SK-N-SH treated with all-trans-retinoic acid at 6 μM for 48 hours (cell line): ENCODE measurements at regions not wholly inside any gene's neighbourhood (a gene's known extent, or its start where the extent isn't known, plus 50 kb on each side); places are given as distances from the start of the nearest gene placed in this dataset.

Experiments used
- BACH2 ChIP-seq: fragments of 250-450 bp; sonication (Bioruptor Pico); IDR thresholded peaks from 2 replicates; pipeline ENCODE4 v1.9.0; 2021; ENCODE audit warnings: mild to moderate bottlenecking, borderline replicate concordance
- PPARA ChIP-seq: fragments of 250-450 bp; sonication (Bioruptor Pico); IDR thresholded peaks from 2 replicates; pipeline ENCODE4 v1.5.0; 2020; ENCODE audit warnings: mild to moderate bottlenecking, borderline replicate concordance
- TCF4 ChIP-seq: fragments of 250-450 bp; sonication (Bioruptor Pico); IDR thresholded peaks from 2 replicates; pipeline ENCODE4 v1.8.0; 2021; ENCODE audit warnings: mild to moderate bottlenecking, moderate library complexity, borderline replicate concordance
- ZFP3 ChIP-seq: fragments of 250-450 bp; sonication (Bioruptor Pico); IDR thresholded peaks from 2 replicates; pipeline ENCODE4 v1.5.0; 2020; ENCODE audit warnings: mild to moderate bottlenecking, moderate library complexity
- ZFP30 ChIP-seq: fragments of 450-650 bp; formaldehyde crosslinking; IDR thresholded peaks from 2 replicates; pipeline ENCODE4 v1.5.0; 2022; ENCODE audit warnings: mild to moderate bottlenecking, moderate library complexity
- ZNF565 ChIP-seq: fragments of 450-650 bp; formaldehyde crosslinking; conservative IDR thresholded peaks from 2 replicates; pipeline ENCODE4 v1.5.0; 2020; ENCODE audit warnings: low read depth, mild to moderate bottlenecking, moderate library complexity
- ZNF70 ChIP-seq: fragments of 450-650 bp; formaldehyde crosslinking; IDR thresholded peaks from 2 replicates; pipeline ENCODE4 v1.5.0; 2020; ENCODE audit warnings: mild to moderate bottlenecking, moderate library complexity
- TF ChIP-seq, protein P1 (sequence below): fragments of 250-450 bp; sonication (Bioruptor Pico); IDR thresholded peaks from 2 replicates; pipeline ENCODE4 v1.8.0; 2021; ENCODE audit warnings: low read depth, mild to moderate bottlenecking, moderate library complexity, borderline replicate concordance
- TF ChIP-seq, protein P2 (sequence below): fragments of 250-450 bp; sonication (Bioruptor Pico); IDR thresholded peaks from 2 replicates; pipeline ENCODE4 v1.5.1; 2020; ENCODE audit warnings: low read depth, mild to moderate bottlenecking, moderate library complexity
- TF ChIP-seq, protein P3 (sequence below): fragments of 250-450 bp; sonication (Bioruptor Pico); IDR thresholded peaks from 2 replicates; pipeline ENCODE4 v1.5.1; 2021; ENCODE audit warnings: mild to moderate bottlenecking, moderate library complexity

DNA sequence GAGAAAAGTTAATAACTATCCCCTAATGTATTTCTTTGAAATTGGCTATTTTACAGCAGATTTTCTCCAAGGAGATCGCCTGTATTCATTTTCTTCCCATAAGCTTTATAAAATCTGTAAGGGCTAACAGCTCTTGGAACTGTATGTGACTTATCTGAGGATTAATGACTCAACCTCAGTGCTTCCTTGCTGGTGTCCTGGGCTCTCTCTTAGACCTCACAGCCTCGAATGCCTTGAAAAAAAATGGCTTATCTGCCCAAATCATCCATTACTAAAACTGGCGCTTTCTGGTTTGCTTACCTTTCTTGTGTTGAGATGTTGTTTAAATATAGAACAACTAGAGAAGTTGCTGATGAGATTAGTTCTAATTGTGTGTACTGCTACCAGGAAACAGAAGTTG is 713.6 kb downstream of the SLC4A3 start:
- TF ChIP-seq, protein P1, sequence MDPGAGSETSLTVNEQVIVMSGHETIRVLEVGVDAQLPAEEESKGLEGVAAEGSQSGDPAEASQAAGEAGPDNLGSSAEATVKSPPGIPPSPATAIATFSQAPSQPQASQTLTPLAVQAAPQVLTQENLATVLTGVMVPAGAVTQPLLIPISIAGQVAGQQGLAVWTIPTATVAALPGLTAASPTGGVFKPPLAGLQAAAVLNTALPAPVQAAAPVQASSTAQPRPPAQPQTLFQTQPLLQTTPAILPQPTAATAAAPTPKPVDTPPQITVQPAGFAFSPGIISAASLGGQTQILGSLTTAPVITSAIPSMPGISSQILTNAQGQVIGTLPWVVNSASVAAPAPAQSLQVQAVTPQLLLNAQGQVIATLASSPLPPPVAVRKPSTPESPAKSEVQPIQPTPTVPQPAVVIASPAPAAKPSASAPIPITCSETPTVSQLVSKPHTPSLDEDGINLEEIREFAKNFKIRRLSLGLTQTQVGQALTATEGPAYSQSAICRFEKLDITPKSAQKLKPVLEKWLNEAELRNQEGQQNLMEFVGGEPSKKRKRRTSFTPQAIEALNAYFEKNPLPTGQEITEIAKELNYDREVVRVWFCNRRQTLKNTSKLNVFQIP (CRISPR knock-in tag), result no peak
- no peak for TF ChIP-seq PPARA (CRISPR knock-in tag)
- TF ChIP-seq ZFP30 (CRISPR knock-in tag), result no peak
- no peak for TF ChIP-seq ZFP3 (CRISPR knock-in tag)
- no peak for TF ChIP-seq TCF4 (CRISPR knock-in tag)
- TF ChIP-seq, protein P2, sequence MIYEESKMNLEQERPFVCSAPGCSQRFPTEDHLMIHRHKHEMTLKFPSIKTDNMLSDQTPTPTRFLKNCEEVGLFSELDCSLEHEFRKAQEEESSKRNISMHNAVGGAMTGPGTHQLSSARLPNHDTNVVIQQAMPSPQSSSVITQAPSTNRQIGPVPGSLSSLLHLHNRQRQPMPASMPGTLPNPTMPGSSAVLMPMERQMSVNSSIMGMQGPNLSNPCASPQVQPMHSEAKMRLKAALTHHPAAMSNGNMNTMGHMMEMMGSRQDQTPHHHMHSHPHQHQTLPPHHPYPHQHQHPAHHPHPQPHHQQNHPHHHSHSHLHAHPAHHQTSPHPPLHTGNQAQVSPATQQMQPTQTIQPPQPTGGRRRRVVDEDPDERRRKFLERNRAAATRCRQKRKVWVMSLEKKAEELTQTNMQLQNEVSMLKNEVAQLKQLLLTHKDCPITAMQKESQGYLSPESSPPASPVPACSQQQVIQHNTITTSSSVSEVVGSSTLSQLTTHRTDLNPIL (CRISPR knock-in tag), result no peak
- TF ChIP-seq BACH2 (CRISPR knock-in tag), result no peak
- no peak for TF ChIP-seq ZNF70 (CRISPR knock-in tag)
- no peak for TF ChIP-seq ZNF565 (CRISPR knock-in tag)
- TF ChIP-seq, protein P3, sequence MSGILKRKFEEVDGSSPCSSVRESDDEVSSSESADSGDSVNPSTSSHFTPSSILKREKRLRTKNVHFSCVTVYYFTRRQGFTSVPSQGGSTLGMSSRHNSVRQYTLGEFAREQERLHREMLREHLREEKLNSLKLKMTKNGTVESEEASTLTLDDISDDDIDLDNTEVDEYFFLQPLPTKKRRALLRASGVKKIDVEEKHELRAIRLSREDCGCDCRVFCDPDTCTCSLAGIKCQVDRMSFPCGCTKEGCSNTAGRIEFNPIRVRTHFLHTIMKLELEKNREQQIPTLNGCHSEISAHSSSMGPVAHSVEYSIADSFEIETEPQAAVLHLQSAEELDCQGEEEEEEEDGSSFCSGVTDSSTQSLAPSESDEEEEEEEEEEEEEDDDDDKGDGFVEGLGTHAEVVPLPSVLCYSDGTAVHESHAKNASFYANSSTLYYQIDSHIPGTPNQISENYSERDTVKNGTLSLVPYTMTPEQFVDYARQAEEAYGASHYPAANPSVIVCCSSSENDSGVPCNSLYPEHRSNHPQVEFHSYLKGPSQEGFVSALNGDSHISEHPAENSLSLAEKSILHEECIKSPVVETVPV (CRISPR knock-in tag), result no peak
